ENCODE measurements at regions not wholly inside any gene's neighbourhood (a gene's known extent, or its start where the extent isn't known, plus 50 kb on each side); places are given as distances from the start of the nearest gene placed in this dataset.

GRCh38 chr13:111559612-111560403 lies 239.4 kb downstream of the TEX29 start:
- H3K27ac ChIP-seq = peak overlapping the region; percentile 50

GRCh38 chr13:111561091-111561781 lies 240.8 kb downstream of the TEX29 start:
- H3K27me3 ChIP-seq = no peaks in the 10 kb centered on the region

More at GRCh38 chr13:111559612-111560403, 239.4 kb downstream of the TEX29 start:
- Histone ChIP-seq H3K4me1 (peaks cover 75% of the 10 kb centered on the region), H3K4me3 (peak overlapping the region; percentile 38), H3K4me2 (peak overlapping the region; percentile 87), H4K20me1 (no peaks in the 10 kb centered on the region), H3K9ac (peak overlapping the region; percentile 30; the same call in 1 of the 2 replicates), H3K36me3 (no peaks in the 10 kb centered on the region), H3K9me3 (no peaks in the 10 kb centered on the region), H3K27me3 (no peaks in the 10 kb centered on the region)
- no peak for TF ChIP-seq Cebpa-rat (IDR thresholded peaks at IDR 0.05)

GRCh38 chr13:111562716-111563115 lies 242.3 kb downstream of the TEX29 start:
- H3K4me1 ChIP-seq = peaks cover 86% of the 10 kb centered on the region
- no peak overlapping the region for H3K9ac ChIP-seq
- TF ChIP-seq Cebpa-rat (IDR thresholded peaks at IDR 0.05) = no peak
- H3K27me3 ChIP-seq = no peaks in the 10 kb centered on the region
- H4K20me1 ChIP-seq = no peaks in the 10 kb centered on the region
- H3K36me3 ChIP-seq = no peaks in the 10 kb centered on the region
- no peak overlapping the region for H3K4me3 ChIP-seq
- H3K27ac ChIP-seq = no peak overlapping the region
- H3K4me2 ChIP-seq = peak overlapping the region; percentile 87
- peaks cover 8% of the 10 kb centered on the region for H3K9me3 ChIP-seq

More at GRCh38 chr13:111561091-111561781, 240.8 kb downstream of the TEX29 start:
- Histone ChIP-seq H3K27ac (peak overlapping the region; percentile 50), H4K20me1 (no peaks in the 10 kb centered on the region), H3K4me3 (0 out of 2 replicates have a peak overlapping the region, but pooled peaks have one; percentile 19), H3K9ac (no peak overlapping the region; the same call in 1 of the 2 replicates), H3K4me2 (peak overlapping the region; percentile 87), H3K36me3 (no peaks in the 10 kb centered on the region), H3K4me1 (peaks cover 74% of the 10 kb centered on the region), H3K9me3 (no peaks in the 10 kb centered on the region)
- TF ChIP-seq Cebpa-rat (IDR thresholded peaks at IDR 0.05) = no peak

GRCh38 chr13:111564606-111565005 lies 244.2 kb downstream of the TEX29 start:
- no peak overlapping the region for H3K27ac ChIP-seq
- no peak overlapping the region for H3K9ac ChIP-seq
- peaks cover 27% of the 10 kb centered on the region for H3K9me3 ChIP-seq
- peak overlapping the region; percentile 1; the same call in 1 of the 2 replicates for H3K4me2 ChIP-seq
- TF ChIP-seq Cebpa-rat (IDR thresholded peaks at IDR 0.05) = no peak
- no peak overlapping the region for H3K4me3 ChIP-seq
- H3K36me3 ChIP-seq = no peaks in the 10 kb centered on the region; the same call in 1 of the 2 replicates
- no peaks in the 10 kb centered on the region for H3K27me3 ChIP-seq
- H3K4me1 ChIP-seq = peaks cover 67% of the 10 kb centered on the region
- no peaks in the 10 kb centered on the region for H4K20me1 ChIP-seq

GRCh38 chr13:111565400-111565799 lies 245.0 kb downstream of the TEX29 start:
- Histone ChIP-seq H4K20me1 (no peaks in the 10 kb centered on the region), H3K4me3 (no peak overlapping the region), H3K27ac (no peak overlapping the region), H3K9me3 (peaks cover 30% of the 10 kb centered on the region), H3K36me3 (no peaks in the 10 kb centered on the region; the same call in 1 of the 2 replicates), H3K27me3 (no peaks in the 10 kb centered on the region), H3K9ac (no peak overlapping the region), H3K4me2 (no peak overlapping the region), H3K4me1 (peaks cover 64% of the 10 kb centered on the region)
- TF ChIP-seq Cebpa-rat (IDR thresholded peaks at IDR 0.05) = no peak

GRCh38 chr13:111566567-111566966 lies 246.1 kb downstream of the TEX29 start:
- H3K4me1 ChIP-seq = peaks cover 53% of the 10 kb centered on the region
- no peaks in the 10 kb centered on the region for H3K27me3 ChIP-seq
- no peaks in the 10 kb centered on the region for H4K20me1 ChIP-seq
- H3K9me3 ChIP-seq = peaks cover 30% of the 10 kb centered on the region
- H3K27ac ChIP-seq = no peak overlapping the region
- H3K9ac ChIP-seq = no peak overlapping the region
- TF ChIP-seq Cebpa-rat (IDR thresholded peaks at IDR 0.05) = no peak
- H3K4me2 ChIP-seq = peak overlapping the region; percentile 46
- no peak overlapping the region for H3K4me3 ChIP-seq
- no peaks in the 10 kb centered on the region; the same call in 1 of the 2 replicates for H3K36me3 ChIP-seq

- Histone ChIP-seq H4K20me1 (no peaks in the 10 kb centered on the region), H3K27me3 (no peaks in the 10 kb centered on the region), H3K4me2 (no peak overlapping the region), H3K27ac (no peak overlapping the region), H3K9me3 (peaks cover 33% of the 10 kb centered on the region), H3K9ac (no peak overlapping the region), H3K4me3 (no peak overlapping the region), H3K4me1 (peaks cover 42% of the 10 kb centered on the region), H3K36me3 (no peaks in the 10 kb centered on the region; the same call in 1 of the 2 replicates)
- TF ChIP-seq Cebpa-rat (IDR thresholded peaks at IDR 0.05) = no peak
Observed at GRCh38 chr13:111567637-111568036, 247.2 kb downstream of the TEX29 start.

- no peak overlapping the region for H3K4me2 ChIP-seq
- H3K9ac ChIP-seq = no peak overlapping the region
- peaks cover 38% of the 10 kb centered on the region for H3K4me1 ChIP-seq
- TF ChIP-seq Cebpa-rat (IDR thresholded peaks at IDR 0.05) = no peak
- H3K27me3 ChIP-seq = no peaks in the 10 kb centered on the region
- no peak overlapping the region for H3K4me3 ChIP-seq
- H4K20me1 ChIP-seq = no peaks in the 10 kb centered on the region
- peaks cover 40% of the 10 kb centered on the region for H3K9me3 ChIP-seq
- no peak overlapping the region for H3K27ac ChIP-seq
- no peaks in the 10 kb centered on the region; the same call in 1 of the 2 replicates for H3K36me3 ChIP-seq
Observed at GRCh38 chr13:111568290-111568689, 247.8 kb downstream of the TEX29 start.

- peaks cover 63% of the 10 kb centered on the region for H3K9me3 ChIP-seq
- no peak for TF ChIP-seq Cebpa-rat (IDR thresholded peaks at IDR 0.05)
- peaks cover 13% of the 10 kb centered on the region; the same call in 1 of the 2 replicates for H3K36me3 ChIP-seq
- no peak overlapping the region for H3K27ac ChIP-seq
- H4K20me1 ChIP-seq = no peaks in the 10 kb centered on the region
- no peaks in the 10 kb centered on the region for H3K27me3 ChIP-seq
- H3K9ac ChIP-seq = no peak overlapping the region
- peaks cover 24% of the 10 kb centered on the region for H3K4me1 ChIP-seq
- no peak overlapping the region for H3K4me2 ChIP-seq
- H3K4me3 ChIP-seq = no peak overlapping the region
Observed at GRCh38 chr13:111570911-111571310, 250.5 kb downstream of the TEX29 start.
